ENCODE measurements at regions not wholly inside any gene's neighbourhood (a gene's known extent, or its start where the extent isn't known, plus 50 kb on each side); places are given as distances from the start of the nearest gene placed in this dataset.

- TF ChIP-seq CHD2 (IDR thresholded peaks at IDR 0.05; ENCODE audit: low read length, partially characterized antibody) (no peak), EP300 (IDR thresholded peaks at IDR 0.05) (no peak), HOXB5 (CRISPR knock-in tag; IDR thresholded peaks at IDR 0.05) (no peak), REST (IDR thresholded peaks at IDR 0.05) (no peak), CBX8 (IDR thresholded peaks at IDR 0.05) (no peak), JUN (IDR thresholded peaks at IDR 0.05) (no peak)
- TF ChIP-seq, protein P1, sequence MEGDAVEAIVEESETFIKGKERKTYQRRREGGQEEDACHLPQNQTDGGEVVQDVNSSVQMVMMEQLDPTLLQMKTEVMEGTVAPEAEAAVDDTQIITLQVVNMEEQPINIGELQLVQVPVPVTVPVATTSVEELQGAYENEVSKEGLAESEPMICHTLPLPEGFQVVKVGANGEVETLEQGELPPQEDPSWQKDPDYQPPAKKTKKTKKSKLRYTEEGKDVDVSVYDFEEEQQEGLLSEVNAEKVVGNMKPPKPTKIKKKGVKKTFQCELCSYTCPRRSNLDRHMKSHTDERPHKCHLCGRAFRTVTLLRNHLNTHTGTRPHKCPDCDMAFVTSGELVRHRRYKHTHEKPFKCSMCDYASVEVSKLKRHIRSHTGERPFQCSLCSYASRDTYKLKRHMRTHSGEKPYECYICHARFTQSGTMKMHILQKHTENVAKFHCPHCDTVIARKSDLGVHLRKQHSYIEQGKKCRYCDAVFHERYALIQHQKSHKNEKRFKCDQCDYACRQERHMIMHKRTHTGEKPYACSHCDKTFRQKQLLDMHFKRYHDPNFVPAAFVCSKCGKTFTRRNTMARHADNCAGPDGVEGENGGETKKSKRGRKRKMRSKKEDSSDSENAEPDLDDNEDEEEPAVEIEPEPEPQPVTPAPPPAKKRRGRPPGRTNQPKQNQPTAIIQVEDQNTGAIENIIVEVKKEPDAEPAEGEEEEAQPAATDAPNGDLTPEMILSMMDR (IDR thresholded peaks at IDR 0.05) = peak; percentile 37
- TF ChIP-seq, protein P2, sequence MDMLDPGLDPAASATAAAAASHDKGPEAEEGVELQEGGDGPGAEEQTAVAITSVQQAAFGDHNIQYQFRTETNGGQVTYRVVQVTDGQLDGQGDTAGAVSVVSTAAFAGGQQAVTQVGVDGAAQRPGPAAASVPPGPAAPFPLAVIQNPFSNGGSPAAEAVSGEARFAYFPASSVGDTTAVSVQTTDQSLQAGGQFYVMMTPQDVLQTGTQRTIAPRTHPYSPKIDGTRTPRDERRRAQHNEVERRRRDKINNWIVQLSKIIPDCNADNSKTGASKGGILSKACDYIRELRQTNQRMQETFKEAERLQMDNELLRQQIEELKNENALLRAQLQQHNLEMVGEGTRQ (IDR thresholded peaks at IDR 0.05) = no peak
Measured at GRCh38 chr18:70464343-70465114, 175.7 kb downstream of the SOCS6 start.
